ENCODE measurements at regions not wholly inside any gene's neighbourhood (a gene's known extent, or its start where the extent isn't known, plus 50 kb on each side); places are given as distances from the start of the nearest gene placed in this dataset.

DNA sequence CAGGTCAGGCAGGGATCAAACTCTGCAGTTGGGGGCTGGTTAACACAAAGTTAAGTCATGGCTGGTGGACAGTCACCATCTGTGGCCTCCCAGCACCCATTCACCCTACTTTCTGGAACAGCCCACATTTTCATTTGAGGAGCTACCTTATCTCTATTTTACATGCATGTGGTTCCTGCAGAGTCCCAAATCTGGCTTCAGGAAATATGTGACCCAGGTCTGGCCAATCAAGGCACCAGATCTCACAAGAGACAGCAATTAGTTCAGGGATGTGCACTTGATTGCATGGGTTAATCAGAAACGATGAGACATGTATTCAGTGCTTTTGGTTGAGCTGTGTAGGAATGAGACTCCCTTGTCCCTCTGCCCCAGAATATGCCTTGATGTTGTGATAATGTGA is 170.9 kb downstream of the NR2F2 start:
- TF ChIP-seq TAF1 (IDR thresholded peaks at IDR 0.05; ENCODE audit: borderline replicate concordance, insufficient read depth, low read length) (no peak), POLR2AphosphoS5 (IDR thresholded peaks at IDR 0.05; ENCODE audit: low read depth, low read length) (no peak), REST (IDR thresholded peaks at IDR 0.05; ENCODE audit: insufficient read depth in 1 of 2, low read depth in 2 of 2, low read length in 2 of 2) (no peak), SIN3A (IDR thresholded peaks at IDR 0.05; ENCODE audit: borderline replicate concordance, insufficient read depth, low read length) (no peak), FOXP2 (optimal IDR thresholded peaks at IDR 0.05; ENCODE audit: borderline replicate concordance, extremely low read depth, extremely low read length, insufficient read depth) (no peak)

GRCh38 chr15:96502196-96502595 is 171.7 kb downstream of the NR2F2 start:
- TF ChIP-seq FOXP2 (optimal IDR thresholded peaks at IDR 0.05; ENCODE audit: borderline replicate concordance, extremely low read depth, extremely low read length, insufficient read depth): no peak
- no peak for TF ChIP-seq TAF1 (IDR thresholded peaks at IDR 0.05; ENCODE audit: borderline replicate concordance, insufficient read depth, low read length)
- no peak for TF ChIP-seq REST (IDR thresholded peaks at IDR 0.05; ENCODE audit: insufficient read depth in 1 of 2, low read depth in 2 of 2, low read length in 2 of 2)
- no peak for TF ChIP-seq SIN3A (IDR thresholded peaks at IDR 0.05; ENCODE audit: borderline replicate concordance, insufficient read depth, low read length)

DNA sequence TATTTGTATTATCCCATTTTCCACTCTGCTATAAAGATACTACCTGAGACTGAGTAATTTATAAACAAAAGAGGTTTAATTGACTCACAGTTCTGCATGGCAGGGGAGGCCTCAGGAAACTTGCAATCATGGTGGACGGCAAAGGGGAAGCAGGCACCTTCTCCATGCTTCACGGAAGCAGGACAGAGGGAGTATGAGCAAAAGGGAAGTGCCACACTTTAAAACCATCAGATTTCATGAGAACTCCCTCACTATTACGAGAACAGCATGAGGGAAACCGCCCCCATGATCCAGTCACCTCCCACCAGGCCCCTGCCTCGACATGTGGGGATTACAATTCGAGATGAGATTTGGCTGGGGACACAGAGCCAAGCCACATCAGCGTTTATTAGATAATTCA is 172.8 kb downstream of the NR2F2 start:
- TF ChIP-seq FOXP2 (optimal IDR thresholded peaks at IDR 0.05; ENCODE audit: borderline replicate concordance, extremely low read depth, extremely low read length, insufficient read depth): no peak
- no peak for TF ChIP-seq POLR2AphosphoS5 (IDR thresholded peaks at IDR 0.05; ENCODE audit: low read depth, low read length)
- TF ChIP-seq SIN3A (IDR thresholded peaks at IDR 0.05; ENCODE audit: borderline replicate concordance, insufficient read depth, low read length): no peak
- no peak for TF ChIP-seq TAF1 (IDR thresholded peaks at IDR 0.05; ENCODE audit: borderline replicate concordance, insufficient read depth, low read length)
- no peak for TF ChIP-seq REST (IDR thresholded peaks at IDR 0.05; ENCODE audit: insufficient read depth in 1 of 2, low read depth in 2 of 2, low read length in 2 of 2)

DNA sequence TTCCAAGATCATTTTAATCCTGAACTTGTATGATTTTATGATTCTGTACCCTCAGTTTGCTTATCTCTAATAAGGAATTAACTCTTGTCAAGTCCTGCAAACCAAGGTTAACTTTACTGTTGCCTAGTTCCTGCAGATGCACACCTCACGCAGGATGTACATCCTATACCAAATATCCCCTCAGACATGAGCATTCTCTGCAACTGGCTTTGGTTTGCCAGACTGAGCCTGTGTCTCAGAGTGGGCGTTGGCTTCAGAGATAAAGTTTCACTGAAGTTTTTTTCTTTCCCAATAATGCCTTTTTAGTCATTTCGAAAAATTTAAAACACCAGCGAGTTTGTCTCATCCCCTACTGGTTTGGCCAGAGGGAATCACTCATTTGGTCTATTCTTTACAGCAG is 173.9 kb downstream of the NR2F2 start:
- TF ChIP-seq POLR2AphosphoS5 (IDR thresholded peaks at IDR 0.05; ENCODE audit: low read depth, low read length): no peak
- no peak for TF ChIP-seq TAF1 (IDR thresholded peaks at IDR 0.05; ENCODE audit: borderline replicate concordance, insufficient read depth, low read length)
- no peak for TF ChIP-seq SIN3A (IDR thresholded peaks at IDR 0.05; ENCODE audit: borderline replicate concordance, insufficient read depth, low read length)
- TF ChIP-seq REST (IDR thresholded peaks at IDR 0.05; ENCODE audit: insufficient read depth in 1 of 2, low read depth in 2 of 2, low read length in 2 of 2): no peak
- no peak for TF ChIP-seq FOXP2 (optimal IDR thresholded peaks at IDR 0.05; ENCODE audit: borderline replicate concordance, extremely low read depth, extremely low read length, insufficient read depth)

- TF ChIP-seq TAF1 (IDR thresholded peaks at IDR 0.05; ENCODE audit: borderline replicate concordance, insufficient read depth, low read length): no peak
These were observed 174.5 kb downstream of the NR2F2 start for GRCh38 chr15:96505014-96505413.

All from PFSK-1 (cell line).